ENCODE measurements at regions not wholly inside any gene's neighbourhood (a gene's known extent, or its start where the extent isn't known, plus 50 kb on each side); places are given as distances from the start of the nearest gene placed in this dataset.

- no peak for DNase-seq (ENCODE audit: low read depth)
These were observed 360.1 kb downstream of the TNS3 start for GRCh38 chr7:47221826-47222225.

- no peak for DNase-seq (ENCODE audit: low read depth)
These were observed 363.3 kb downstream of the TNS3 start for GRCh38 chr7:47218378-47219176.

- DNase-seq (ENCODE audit: low read depth), result no peak
These were observed 364.1 kb downstream of the TNS3 start for GRCh38 chr7:47217570-47218360.

- DNase-seq (ENCODE audit: low read depth), result no peak
These were observed 364.8 kb downstream of the TNS3 start for GRCh38 chr7:47217086-47217485.

- no peak for DNase-seq (ENCODE audit: low read depth)
These were observed 365.5 kb downstream of the TNS3 start for GRCh38 chr7:47216439-47216838.

- no peak for DNase-seq (ENCODE audit: low read depth)
These were observed 366.3 kb downstream of the TNS3 start for GRCh38 chr7:47215640-47216039.

GRCh38 chr7:47215049-47215448 is 366.9 kb downstream of the TNS3 start:
- DNase-seq (ENCODE audit: low read depth), result no peak

GRCh38 chr7:47213276-47213675 is 368.6 kb downstream of the TNS3 start:
- no peak for DNase-seq (ENCODE audit: low read depth)

- no peak for DNase-seq (ENCODE audit: low read depth)
These were observed 370.4 kb downstream of the TNS3 start for GRCh38 chr7:47211519-47211973.

GRCh38 chr7:47210281-47210854 is 371.5 kb downstream of the TNS3 start:
- no peak for DNase-seq (ENCODE audit: low read depth)

- no peak for DNase-seq (ENCODE audit: low read depth)
These were observed 374.0 kb downstream of the TNS3 start for GRCh38 chr7:47207956-47208355.

- no peak for DNase-seq (ENCODE audit: low read depth)
These were observed 377.2 kb downstream of the TNS3 start for GRCh38 chr7:47204709-47205108.

GRCh38 chr7:47202146-47202783 is 379.6 kb downstream of the TNS3 start:
- DNase-seq (ENCODE audit: low read depth), result no peak

GRCh38 chr7:47198159-47198558 is 383.8 kb downstream of the TNS3 start:
- peak; percentile 38 for DNase-seq (ENCODE audit: low read depth)

- no peak for DNase-seq (ENCODE audit: low read depth)
These were observed 384.4 kb downstream of the TNS3 start for GRCh38 chr7:47197486-47197885.

GRCh38 chr7:47196737-47197136 is 385.2 kb downstream of the TNS3 start:
- DNase-seq (ENCODE audit: low read depth), result no peak

GRCh38 chr7:47196106-47196645 is 385.7 kb downstream of the TNS3 start:
- peak; percentile 22 for DNase-seq (ENCODE audit: low read depth)

GRCh38 chr7:47195641-47196040 is 386.3 kb downstream of the TNS3 start:
- DNase-seq (ENCODE audit: low read depth), result no peak

- no peak for DNase-seq (ENCODE audit: low read depth)
These were observed 387.3 kb downstream of the TNS3 start for GRCh38 chr7:47194516-47195057.

- no peak for DNase-seq (ENCODE audit: low read depth)
These were observed 388.9 kb downstream of the TNS3 start for GRCh38 chr7:47192978-47193377.

GRCh38 chr7:47191876-47192291 is 390.0 kb downstream of the TNS3 start:
- DNase-seq (ENCODE audit: low read depth), result no peak

GRCh38 chr7:47191316-47191715 is 390.6 kb downstream of the TNS3 start:
- DNase-seq (ENCODE audit: low read depth), result no peak

Data from renal cortical epithelial cell (primary cell).